ENCODE measurements at regions not wholly inside any gene's neighbourhood (a gene's known extent, or its start where the extent isn't known, plus 50 kb on each side); places are given as distances from the start of the nearest gene placed in this dataset.

DNA sequence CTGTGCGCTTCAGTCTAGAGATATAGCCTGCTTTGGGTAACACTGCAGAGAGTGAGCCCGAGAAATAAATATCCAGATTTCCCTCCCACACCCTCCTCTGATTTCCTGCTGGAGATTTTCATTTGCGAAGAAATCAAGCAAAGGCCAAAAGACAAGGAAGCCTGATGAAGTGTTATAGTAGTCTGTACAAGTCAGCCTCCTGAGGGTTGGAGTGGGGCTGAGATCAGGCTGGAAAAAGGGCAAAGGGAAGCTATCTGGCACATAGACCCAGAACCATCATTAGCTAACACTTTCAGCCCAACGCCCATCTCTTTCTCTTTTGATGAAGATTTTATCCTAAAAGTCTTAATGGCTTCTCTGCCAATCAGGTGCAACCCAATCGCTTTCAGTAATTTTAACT is 154.6 kb upstream of the SLC44A1 start:
- Histone ChIP-seq H3K9ac (ENCODE audit: low read depth in 2 of 2, low read length in 2 of 2) (no peak overlapping the region), H3K36me3 (no peaks in the 10 kb centered on the region), H3K27me3 (no peaks in the 10 kb centered on the region), H3K4me1 (no peaks in the 10 kb centered on the region), H3K27ac (no peak overlapping the region), H3K9me3 (no peaks in the 10 kb centered on the region), H3K4me3 (no peak overlapping the region)
- TF ChIP-seq, protein P1, sequence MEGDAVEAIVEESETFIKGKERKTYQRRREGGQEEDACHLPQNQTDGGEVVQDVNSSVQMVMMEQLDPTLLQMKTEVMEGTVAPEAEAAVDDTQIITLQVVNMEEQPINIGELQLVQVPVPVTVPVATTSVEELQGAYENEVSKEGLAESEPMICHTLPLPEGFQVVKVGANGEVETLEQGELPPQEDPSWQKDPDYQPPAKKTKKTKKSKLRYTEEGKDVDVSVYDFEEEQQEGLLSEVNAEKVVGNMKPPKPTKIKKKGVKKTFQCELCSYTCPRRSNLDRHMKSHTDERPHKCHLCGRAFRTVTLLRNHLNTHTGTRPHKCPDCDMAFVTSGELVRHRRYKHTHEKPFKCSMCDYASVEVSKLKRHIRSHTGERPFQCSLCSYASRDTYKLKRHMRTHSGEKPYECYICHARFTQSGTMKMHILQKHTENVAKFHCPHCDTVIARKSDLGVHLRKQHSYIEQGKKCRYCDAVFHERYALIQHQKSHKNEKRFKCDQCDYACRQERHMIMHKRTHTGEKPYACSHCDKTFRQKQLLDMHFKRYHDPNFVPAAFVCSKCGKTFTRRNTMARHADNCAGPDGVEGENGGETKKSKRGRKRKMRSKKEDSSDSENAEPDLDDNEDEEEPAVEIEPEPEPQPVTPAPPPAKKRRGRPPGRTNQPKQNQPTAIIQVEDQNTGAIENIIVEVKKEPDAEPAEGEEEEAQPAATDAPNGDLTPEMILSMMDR (IDR thresholded peaks at IDR 0.05) = no peak
- intact Hi-C loops (cut with DNase I) = loop anchor here (10.0 kb wide), 1 partner anchor 45 kb away; no protein-coding TSS in a partner anchor
- DNase-seq = no peak

DNA sequence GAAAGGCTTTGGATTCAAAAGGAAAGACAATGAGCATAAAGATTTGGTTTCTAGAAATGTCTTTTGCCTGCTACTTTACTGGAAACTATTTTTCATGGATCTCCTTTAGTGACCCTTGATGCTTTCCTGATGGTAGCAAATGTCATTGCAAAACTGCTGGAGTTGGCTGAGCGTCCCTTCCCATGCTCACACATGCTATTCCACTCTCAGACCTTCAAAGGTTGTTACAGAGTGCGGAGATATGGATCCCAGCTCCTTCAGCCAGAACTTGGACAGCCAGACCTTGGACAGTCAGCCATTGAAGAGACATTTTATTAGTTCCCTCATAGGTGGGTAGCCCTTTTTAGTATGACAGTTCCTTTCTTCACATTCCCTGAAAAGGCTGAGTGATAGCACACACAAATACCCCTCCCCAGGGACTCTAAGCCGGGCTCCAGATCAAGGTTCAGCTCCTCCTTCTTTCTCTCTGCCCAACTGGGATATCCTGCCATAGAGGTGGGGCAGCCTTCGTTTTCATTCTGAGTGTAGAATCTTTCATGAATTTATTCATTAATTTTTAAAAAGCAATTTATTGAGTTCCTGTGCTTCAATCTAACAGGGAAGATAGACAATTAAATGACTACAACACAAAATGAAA is 153.3 kb upstream of the SLC44A1 start:
- H3K4me3 ChIP-seq = no peak overlapping the region
- TF ChIP-seq, protein P1 (IDR thresholded peaks at IDR 0.05) = no peak
- no peaks in the 10 kb centered on the region for H3K36me3 ChIP-seq
- no peaks in the 10 kb centered on the region for H3K27me3 ChIP-seq
- H3K9me3 ChIP-seq = no peaks in the 10 kb centered on the region
- DNase-seq = no peak
- H3K27ac ChIP-seq = no peak overlapping the region
- H3K4me1 ChIP-seq = no peaks in the 10 kb centered on the region
- no peak overlapping the region for H3K9ac ChIP-seq (ENCODE audit: low read depth in 2 of 2, low read length in 2 of 2)
- intact Hi-C loops (cut with DNase I) = no loop called here

DNA sequence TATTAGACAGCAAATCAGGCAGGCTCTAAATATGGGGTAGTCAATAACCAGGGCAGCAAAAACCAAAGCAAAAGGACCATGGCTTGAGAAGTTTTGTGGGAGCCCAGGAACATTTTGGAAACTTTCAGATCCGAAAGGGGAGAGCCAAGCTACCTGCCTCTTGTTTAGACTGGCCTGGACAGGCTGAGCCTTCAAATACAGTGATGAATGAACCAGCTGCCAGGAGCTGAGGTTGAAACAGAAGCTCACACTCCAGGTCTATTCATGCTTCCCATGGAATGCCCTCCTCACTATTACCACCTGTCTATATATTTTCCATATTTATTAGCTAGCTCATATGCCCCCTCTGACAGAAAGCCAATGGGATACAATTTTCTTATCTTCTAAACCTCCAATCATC is 150.8 kb upstream of the SLC44A1 start:
- no peak overlapping the region for H3K9ac ChIP-seq (ENCODE audit: low read depth in 2 of 2, low read length in 2 of 2)
- no peaks in the 10 kb centered on the region for H3K4me1 ChIP-seq
- no peak overlapping the region for H3K4me3 ChIP-seq
- TF ChIP-seq, protein P1 (IDR thresholded peaks at IDR 0.05) = no peak
- DNase-seq = no peak
- no peaks in the 10 kb centered on the region for H3K27me3 ChIP-seq
- no peak overlapping the region for H3K27ac ChIP-seq
- intact Hi-C loops (cut with DNase I) = no loop called here
- H3K9me3 ChIP-seq = no peaks in the 10 kb centered on the region
- H3K36me3 ChIP-seq = no peaks in the 10 kb centered on the region

DNA sequence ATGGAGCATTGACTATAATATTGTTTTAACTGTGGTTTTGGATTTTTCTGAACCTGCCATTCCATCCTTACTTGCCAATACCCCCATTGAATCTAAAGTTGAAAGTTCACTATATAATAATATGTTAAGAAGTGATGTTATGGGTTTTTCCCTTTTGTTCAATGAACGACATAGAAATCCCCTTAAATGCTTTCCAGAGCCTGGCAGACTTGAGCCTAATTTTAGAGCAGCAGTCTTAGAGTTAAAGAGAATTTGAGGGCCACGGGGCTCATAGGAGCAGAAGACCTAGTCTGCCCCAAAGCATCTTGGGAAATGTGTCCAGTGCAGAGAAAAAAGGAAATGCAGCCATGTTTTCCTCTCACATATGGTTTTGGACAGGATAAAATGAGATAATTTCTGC is 146.1 kb upstream of the SLC44A1 start:
- TF ChIP-seq, protein P1 (IDR thresholded peaks at IDR 0.05) = no peak
- no peaks in the 10 kb centered on the region for H3K4me1 ChIP-seq
- H3K27me3 ChIP-seq = no peaks in the 10 kb centered on the region
- H3K9ac ChIP-seq (ENCODE audit: low read depth in 2 of 2, low read length in 2 of 2) = no peak overlapping the region
- no peaks in the 10 kb centered on the region for H3K36me3 ChIP-seq
- no peak for DNase-seq
- no peak overlapping the region for H3K4me3 ChIP-seq
- no peaks in the 10 kb centered on the region for H3K9me3 ChIP-seq
- no peak overlapping the region for H3K27ac ChIP-seq
- intact Hi-C loops (cut with DNase I) = no loop called here

DNA sequence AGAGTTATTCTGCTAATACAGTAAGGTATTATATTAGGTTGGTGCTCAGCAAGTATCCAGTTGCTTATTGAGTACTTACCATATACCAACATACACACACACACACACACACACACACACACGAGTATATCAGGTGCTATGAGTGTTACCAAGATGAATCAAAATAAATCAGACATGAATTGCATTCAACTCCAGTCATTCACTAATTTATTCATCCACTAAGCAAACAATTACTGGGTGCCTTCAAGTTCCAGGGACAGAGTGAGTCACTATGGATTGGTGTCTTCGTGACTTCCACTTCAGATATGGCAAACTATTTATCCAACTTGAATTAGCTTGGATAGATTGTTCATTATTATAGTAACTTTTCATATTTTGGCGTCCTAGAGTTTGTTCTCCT is 140.7 kb upstream of the SLC44A1 start:
- intact Hi-C loops (cut with DNase I) = no loop called here

More for the DNA sequence above, 140.7 kb upstream of the SLC44A1 start:
- H3K9me3 ChIP-seq = no peaks in the 10 kb centered on the region
- H3K27ac ChIP-seq = no peak overlapping the region
- no peak for DNase-seq
- no peaks in the 10 kb centered on the region for H3K36me3 ChIP-seq
- TF ChIP-seq, protein P1 (IDR thresholded peaks at IDR 0.05) = no peak
- no peak overlapping the region for H3K9ac ChIP-seq (ENCODE audit: low read depth in 2 of 2, low read length in 2 of 2)
- H3K27me3 ChIP-seq = no peaks in the 10 kb centered on the region
- no peak overlapping the region for H3K4me3 ChIP-seq
- no peaks in the 10 kb centered on the region for H3K4me1 ChIP-seq

Measured in colonic mucosa (tissue), 4 donors.